ENCODE measurements at regions not wholly inside any gene's neighbourhood (a gene's known extent, or its start where the extent isn't known, plus 50 kb on each side); places are given as distances from the start of the nearest gene placed in this dataset.

- no peaks in the 10 kb centered on the region for H3K9me3 ChIP-seq (ENCODE audit: control insufficient read depth, insufficient read depth, low read length)
- H3K36me3 ChIP-seq (ENCODE audit: control insufficient read depth, insufficient read depth, low read length) = no peaks in the 10 kb centered on the region
- Mint-ChIP-seq H3K4me1 (no peaks in the 10 kb centered on the region), H3K4me3 (no peak overlapping the region), H3K36me3 (no peaks in the 10 kb centered on the region), H3K27ac (no peak overlapping the region), H3K9me3 (peaks cover 3 to 5% of the 10 kb centered on the region in 2 donors), H3K27me3 (ENCODE audit: low read depth in 2 of 2) (peaks cover 7 to 29% of the 10 kb centered on the region in 2 donors)
- whole genome bisulfite sequencing (ENCODE audit: insufficient coverage) = 79% methylated on average over 2 of the region's 2 CpGs
- no peak overlapping the region for H3K4me3 ChIP-seq (ENCODE audit: low read length)
- H3K27ac ChIP-seq (ENCODE audit: low read length) = no peak overlapping the region
- TF ChIP-seq CTCF (IDR thresholded peaks at IDR 0.05) = no peak
- H3K4me1 ChIP-seq (ENCODE audit: control insufficient read depth, insufficient read depth, low read length) = no peaks in the 10 kb centered on the region
- intact Hi-C loops (cut with micrococcal nuclease) = no loop called here
- DNase-seq (no peak), ATAC-seq (no peak)
- H3K27me3 ChIP-seq (ENCODE audit: control insufficient read depth, insufficient read depth, low read length) = no peaks in the 10 kb centered on the region
Measured at GRCh38 chr2:156215656-156216055, 116.9 kb downstream of the NR4A2 start.

DNA sequence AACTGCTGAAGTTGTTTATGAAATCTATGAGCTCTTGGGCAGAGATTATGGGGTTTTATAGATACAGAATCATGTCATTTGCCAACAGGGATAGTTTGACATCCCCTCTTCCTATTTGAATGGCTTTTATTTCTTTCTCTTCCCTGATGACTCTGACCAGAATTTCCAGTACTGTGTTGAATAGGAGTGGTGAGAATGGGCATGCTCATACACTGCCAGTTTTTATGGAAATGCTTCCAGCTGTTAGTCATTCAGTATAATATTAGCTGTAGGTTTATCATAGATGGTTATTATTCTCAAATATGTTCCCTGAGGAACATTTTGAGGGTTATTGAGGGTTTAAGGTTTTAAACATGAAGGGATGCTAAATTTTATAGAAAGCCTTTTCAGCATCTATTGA, 121.2 kb downstream of the NR4A2 start:
- Histone ChIP-seq H3K4me3 (ENCODE audit: low read length) (no peak overlapping the region), H3K27ac (ENCODE audit: low read length) (no peak overlapping the region), H3K9me3 (ENCODE audit: control insufficient read depth, insufficient read depth, low read length) (no peaks in the 10 kb centered on the region), H3K27me3 (ENCODE audit: control insufficient read depth, insufficient read depth, low read length) (no peaks in the 10 kb centered on the region), H3K36me3 (ENCODE audit: control insufficient read depth, insufficient read depth, low read length) (no peaks in the 10 kb centered on the region), H3K4me1 (ENCODE audit: control insufficient read depth, insufficient read depth, low read length) (no peaks in the 10 kb centered on the region)
- H3K4me1 Mint-ChIP-seq = no peaks in the 10 kb centered on the region
- ATAC-seq = no peak
- no peaks in the 10 kb centered on the region for H3K36me3 Mint-ChIP-seq
- no peak overlapping the region for H3K27ac Mint-ChIP-seq
- TF ChIP-seq CTCF (IDR thresholded peaks at IDR 0.05) = no peak
- H3K27me3 Mint-ChIP-seq (ENCODE audit: low read depth in 2 of 2) = peaks cover 7 to 28% of the 10 kb centered on the region in 2 donors
- DNase-seq = no peak
- H3K9me3 Mint-ChIP-seq = peaks cover 0 to 3% of the 10 kb centered on the region in 2 donors
- H3K4me3 Mint-ChIP-seq = no peak overlapping the region
- intact Hi-C loops (cut with micrococcal nuclease) = no loop called here

- Mint-ChIP-seq H3K27me3 (ENCODE audit: low read depth in 2 of 2) (peaks cover 8% of the 10 kb centered on the region in 2 donors), H3K4me1 (no peaks in the 10 kb centered on the region), H3K36me3 (no peaks in the 10 kb centered on the region), H3K27ac (no peak overlapping the region), H3K4me3 (no peak overlapping the region), H3K9me3 (no peaks in the 10 kb centered on the region)
- ATAC-seq (no peak), DNase-seq (no peak)
- TF ChIP-seq CTCF (IDR thresholded peaks at IDR 0.05) = no peak
- Histone ChIP-seq H3K27ac (ENCODE audit: low read length) (no peak overlapping the region), H3K27me3 (ENCODE audit: control insufficient read depth, insufficient read depth, low read length) (peaks cover 5% of the 10 kb centered on the region), H3K4me3 (ENCODE audit: low read length) (no peak overlapping the region), H3K36me3 (ENCODE audit: control insufficient read depth, insufficient read depth, low read length) (no peaks in the 10 kb centered on the region), H3K4me1 (ENCODE audit: control insufficient read depth, insufficient read depth, low read length) (no peaks in the 10 kb centered on the region), H3K9me3 (ENCODE audit: control insufficient read depth, insufficient read depth, low read length) (no peaks in the 10 kb centered on the region)
- WGBS (ENCODE audit: insufficient coverage) = 85% methylated on average over 2 of the region's 2 CpGs
- intact Hi-C loops (cut with micrococcal nuclease) = no loop called here
Measured at GRCh38 chr2:156206355-156206754, 126.2 kb downstream of the NR4A2 start.

GRCh38 chr2:156199588-156199987, 132.9 kb downstream of the NR4A2 start:
- Histone ChIP-seq H3K9me3 (ENCODE audit: control insufficient read depth, insufficient read depth, low read length) (no peaks in the 10 kb centered on the region), H3K36me3 (ENCODE audit: control insufficient read depth, insufficient read depth, low read length) (no peaks in the 10 kb centered on the region), H3K4me3 (ENCODE audit: low read length) (no peak overlapping the region), H3K27ac (ENCODE audit: low read length) (no peak overlapping the region), H3K27me3 (ENCODE audit: control insufficient read depth, insufficient read depth, low read length) (peaks cover 11% of the 10 kb centered on the region), H3K4me1 (ENCODE audit: control insufficient read depth, insufficient read depth, low read length) (no peaks in the 10 kb centered on the region)
- Mint-ChIP-seq H3K9me3 (no peaks in the 10 kb centered on the region), H3K27me3 (ENCODE audit: low read depth in 2 of 2) (peaks cover 6 to 15% of the 10 kb centered on the region in 2 donors), H3K36me3 (no peaks in the 10 kb centered on the region), H3K27ac (no peak overlapping the region), H3K4me3 (no peak overlapping the region), H3K4me1 (no peaks in the 10 kb centered on the region)
- no peak for DNase-seq
- intact Hi-C loops (cut with micrococcal nuclease) = no loop called here
- TF ChIP-seq CTCF (IDR thresholded peaks at IDR 0.05) = no peak
- no peak for ATAC-seq

Data from natural killer cell (primary cell).